ENCODE measurements at regions not wholly inside any gene's neighbourhood (a gene's known extent, or its start where the extent isn't known, plus 50 kb on each side); places are given as distances from the start of the nearest gene placed in this dataset.
A peak's percentile ranks its signal among the peaks of the same experiment; 100 is the strongest.

DNA sequence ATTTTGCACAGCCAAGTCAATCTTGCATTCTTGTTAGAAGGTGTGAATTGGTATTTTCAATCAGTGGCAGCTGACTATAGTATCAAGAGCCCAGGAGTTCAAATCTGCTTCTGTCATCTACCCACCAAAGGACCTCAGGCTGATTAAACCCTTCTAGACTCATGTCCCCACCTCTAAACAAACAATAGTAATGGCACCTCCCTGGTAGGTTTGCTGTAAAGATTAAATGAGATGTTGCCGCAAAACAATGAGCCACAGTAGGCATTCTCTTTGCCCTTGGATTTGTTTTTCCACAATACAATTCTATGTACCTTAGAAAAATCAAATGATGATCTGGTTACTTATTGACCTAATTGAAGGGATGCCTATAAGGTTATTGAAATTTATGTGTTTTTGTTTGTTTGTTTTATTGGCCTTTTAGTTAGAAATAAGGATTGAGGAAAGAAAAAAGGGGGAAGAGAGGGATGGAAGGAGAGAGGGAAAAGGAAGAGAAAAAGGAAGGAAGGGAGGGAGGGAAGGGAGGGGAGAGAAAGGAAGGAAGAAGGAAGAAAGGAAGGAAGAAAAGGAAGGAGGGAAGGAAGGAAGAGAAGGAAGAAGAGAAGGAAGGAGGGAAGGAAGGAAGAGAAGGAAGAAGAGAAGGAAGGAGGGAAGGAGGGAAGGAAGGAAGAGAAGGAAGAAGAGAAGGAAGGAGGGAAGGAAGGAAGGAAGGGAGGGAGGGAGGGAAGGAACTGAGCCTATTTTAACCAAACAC, 110.7 kb downstream of the ETS2 start:
- Histone ChIP-seq H3K27me3 (ENCODE audit: insufficient read depth, poor library complexity, severe bottlenecking) (no peaks in the 10 kb centered on the region), H3K4me1 (ENCODE audit: insufficient read depth, poor library complexity, severe bottlenecking) (peaks cover 34% of the 10 kb centered on the region), H3K27ac (ENCODE audit: poor library complexity, severe bottlenecking) (no peak overlapping the region), H3K36me3 (ENCODE audit: low read depth) (no peaks in the 10 kb centered on the region), H3K4me3 (ENCODE audit: severe bottlenecking) (no peak overlapping the region), H3K9me3 (ENCODE audit: severe bottlenecking) (no peaks in the 10 kb centered on the region)
- ATAC-seq (ENCODE audit: low read depth): no peak
- TF ChIP-seq, protein P1, sequence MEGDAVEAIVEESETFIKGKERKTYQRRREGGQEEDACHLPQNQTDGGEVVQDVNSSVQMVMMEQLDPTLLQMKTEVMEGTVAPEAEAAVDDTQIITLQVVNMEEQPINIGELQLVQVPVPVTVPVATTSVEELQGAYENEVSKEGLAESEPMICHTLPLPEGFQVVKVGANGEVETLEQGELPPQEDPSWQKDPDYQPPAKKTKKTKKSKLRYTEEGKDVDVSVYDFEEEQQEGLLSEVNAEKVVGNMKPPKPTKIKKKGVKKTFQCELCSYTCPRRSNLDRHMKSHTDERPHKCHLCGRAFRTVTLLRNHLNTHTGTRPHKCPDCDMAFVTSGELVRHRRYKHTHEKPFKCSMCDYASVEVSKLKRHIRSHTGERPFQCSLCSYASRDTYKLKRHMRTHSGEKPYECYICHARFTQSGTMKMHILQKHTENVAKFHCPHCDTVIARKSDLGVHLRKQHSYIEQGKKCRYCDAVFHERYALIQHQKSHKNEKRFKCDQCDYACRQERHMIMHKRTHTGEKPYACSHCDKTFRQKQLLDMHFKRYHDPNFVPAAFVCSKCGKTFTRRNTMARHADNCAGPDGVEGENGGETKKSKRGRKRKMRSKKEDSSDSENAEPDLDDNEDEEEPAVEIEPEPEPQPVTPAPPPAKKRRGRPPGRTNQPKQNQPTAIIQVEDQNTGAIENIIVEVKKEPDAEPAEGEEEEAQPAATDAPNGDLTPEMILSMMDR (IDR thresholded peaks at IDR 0.05; ENCODE audit: poor library complexity, severe bottlenecking): no peak
- DNase-seq (ENCODE audit: low spot score): no peak

DNA sequence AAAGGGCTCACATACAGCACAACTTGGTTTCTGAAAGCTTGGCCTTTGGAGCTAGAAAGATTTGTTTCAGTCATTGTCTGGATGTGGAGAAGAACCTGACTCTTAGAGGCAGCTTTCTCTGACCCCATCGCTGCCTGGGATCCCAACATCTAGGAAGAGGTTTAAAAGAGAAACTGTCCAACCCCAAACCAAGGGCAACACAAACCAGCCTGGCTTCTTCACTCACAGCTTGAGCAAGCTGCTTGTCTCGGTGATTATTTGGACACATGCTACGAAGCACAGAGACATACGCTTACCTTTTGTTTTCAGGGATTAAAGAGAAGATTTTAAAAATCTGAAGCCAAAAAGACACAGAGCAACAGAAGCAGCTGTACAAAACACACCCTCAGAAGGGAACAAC, 109.8 kb downstream of the ETS2 start:
- TF ChIP-seq, protein P1 (IDR thresholded peaks at IDR 0.05; ENCODE audit: poor library complexity, severe bottlenecking): no peak
- DNase-seq (ENCODE audit: low spot score) (no peak), ATAC-seq (ENCODE audit: low read depth) (no peak)
- no peak overlapping the region for H3K4me3 ChIP-seq (ENCODE audit: severe bottlenecking)
- peaks cover 38% of the 10 kb centered on the region for H3K4me1 ChIP-seq (ENCODE audit: insufficient read depth, poor library complexity, severe bottlenecking)
- no peaks in the 10 kb centered on the region for H3K9me3 ChIP-seq (ENCODE audit: severe bottlenecking)
- no peak overlapping the region for H3K27ac ChIP-seq (ENCODE audit: poor library complexity, severe bottlenecking)
- no peaks in the 10 kb centered on the region for H3K27me3 ChIP-seq (ENCODE audit: insufficient read depth, poor library complexity, severe bottlenecking)
- H3K36me3 ChIP-seq (ENCODE audit: low read depth): no peaks in the 10 kb centered on the region

DNA sequence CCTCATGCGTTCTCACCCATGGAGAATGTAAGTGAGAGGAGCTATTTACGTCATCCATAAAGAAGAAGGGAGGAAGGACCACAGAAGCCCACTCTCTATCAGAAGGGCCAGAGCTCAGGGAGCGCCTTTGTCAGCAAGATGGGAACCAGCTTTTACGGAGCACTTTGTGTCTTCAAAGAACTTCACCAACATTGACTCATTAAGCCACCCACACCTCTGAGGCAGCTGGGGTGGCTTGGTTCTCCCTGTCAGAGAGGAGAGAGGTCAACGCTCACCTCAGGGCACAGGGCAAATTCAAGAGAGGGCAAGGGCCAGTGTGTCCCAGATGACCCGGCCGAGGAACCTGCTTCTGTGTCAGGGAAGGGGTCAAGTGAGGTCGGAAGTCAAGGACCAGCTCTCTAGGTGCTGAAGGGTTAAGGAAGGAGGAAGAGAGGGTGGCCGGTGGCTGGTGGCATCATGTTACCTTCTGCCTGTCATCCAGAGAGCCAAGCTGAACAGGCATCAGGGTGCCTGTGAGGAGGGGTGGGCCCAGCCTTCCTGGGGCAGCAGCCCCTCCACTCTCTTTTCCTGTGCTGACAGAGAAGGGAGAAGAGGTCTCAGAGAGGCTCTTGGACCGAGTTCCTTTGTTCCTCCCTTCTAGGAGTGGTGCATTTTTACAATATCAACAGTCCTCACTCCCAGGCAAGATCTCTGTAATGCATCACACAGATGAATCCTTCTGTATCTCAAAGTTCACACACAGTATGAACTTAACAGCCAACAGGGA, 109.0 kb downstream of the ETS2 start:
- ATAC-seq (ENCODE audit: low read depth) (no peak), DNase-seq (ENCODE audit: low spot score) (no peak)
- no peaks in the 10 kb centered on the region for H3K27me3 ChIP-seq (ENCODE audit: insufficient read depth, poor library complexity, severe bottlenecking)
- H3K27ac ChIP-seq (ENCODE audit: poor library complexity, severe bottlenecking): no peak overlapping the region
- no peaks in the 10 kb centered on the region for H3K9me3 ChIP-seq (ENCODE audit: severe bottlenecking)
- no peak overlapping the region for H3K4me3 ChIP-seq (ENCODE audit: severe bottlenecking)
- TF ChIP-seq, protein P1 (IDR thresholded peaks at IDR 0.05; ENCODE audit: poor library complexity, severe bottlenecking): no peak
- H3K4me1 ChIP-seq (ENCODE audit: insufficient read depth, poor library complexity, severe bottlenecking): peaks cover 42% of the 10 kb centered on the region
- H3K36me3 ChIP-seq (ENCODE audit: low read depth): no peaks in the 10 kb centered on the region

DNA sequence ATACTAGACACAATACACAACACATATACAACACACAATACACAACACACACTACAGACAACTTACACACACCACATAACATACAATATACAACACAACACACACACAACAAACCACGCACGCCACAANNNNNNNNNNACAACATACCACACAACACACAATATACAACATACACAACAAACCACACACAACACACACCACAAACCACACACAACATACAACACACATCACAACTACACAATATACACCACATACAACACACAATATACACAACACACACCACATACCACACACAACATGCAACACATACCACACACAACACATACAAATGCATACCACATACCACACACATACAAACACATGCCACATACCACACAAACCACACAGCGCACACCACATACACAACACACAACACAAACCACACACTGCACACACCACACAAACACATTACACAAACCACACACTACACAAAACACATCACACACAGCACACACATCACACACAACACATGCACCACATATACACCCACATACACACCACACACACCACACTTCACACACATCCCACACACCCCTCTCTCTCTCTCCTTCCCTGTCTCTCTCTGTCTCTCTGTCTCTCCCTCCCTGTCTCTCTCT, 108.3 kb downstream of the ETS2 start:
- no peaks in the 10 kb centered on the region for H3K9me3 ChIP-seq (ENCODE audit: severe bottlenecking)
- peaks cover 42% of the 10 kb centered on the region for H3K4me1 ChIP-seq (ENCODE audit: insufficient read depth, poor library complexity, severe bottlenecking)
- no peaks in the 10 kb centered on the region for H3K36me3 ChIP-seq (ENCODE audit: low read depth)
- ATAC-seq (ENCODE audit: low read depth): no peak
- no peak for DNase-seq (ENCODE audit: low spot score)
- peak overlapping the region; percentile 60 for H3K27ac ChIP-seq (ENCODE audit: poor library complexity, severe bottlenecking)
- no peak overlapping the region for H3K4me3 ChIP-seq (ENCODE audit: severe bottlenecking)
- TF ChIP-seq, protein P1 (IDR thresholded peaks at IDR 0.05; ENCODE audit: poor library complexity, severe bottlenecking): no peak
- no peaks in the 10 kb centered on the region for H3K27me3 ChIP-seq (ENCODE audit: insufficient read depth, poor library complexity, severe bottlenecking)
